H1 (cell line): ENCODE measurements at regions not wholly inside any gene's neighbourhood (a gene's known extent, or its start where the extent isn't known, plus 50 kb on each side); places are given as distances from the start of the nearest gene placed in this dataset.

ENCODE experiments used
- CTCF ChIP-seq, 3 experiments: IDR thresholded peaks; 1 replicate in 2 of 3; 2 replicates in 1 of 3; pipeline versions ENCODE4 v1.5.1 to v1.6.1; 2011; ENCODE audit warnings: low read length in 3 of 3, mild to moderate bottlenecking in 3 of 3, inconsistent platforms in 2 of 3, low read depth in 1 of 3, moderate library complexity in 1 of 3; ENCODE audit not compliant: insufficient read depth in 1 of 3; ENCODE audit errors: control extremely low read depth in 1 of 3
- EZH2 ChIP-seq: fragments of 200-600 bp; sonication (generic); IDR thresholded peaks from 2 replicates; pipeline ENCODE4 v1.7.1; 2012; ENCODE audit warnings: low read depth, mild to moderate bottlenecking, moderate library complexity, low read length, inconsistent platforms; ENCODE audit not compliant: severe bottlenecking
- MAX ChIP-seq: IDR thresholded peaks from 2 replicates; pipeline ENCODE4 v1.6.1; 2012; ENCODE audit warnings: inconsistent platforms
- POLR2AphosphoS5 ChIP-seq: IDR thresholded peaks from 2 replicates; pipeline ENCODE4 v1.6.1; 2011; ENCODE audit warnings: low read depth, low read length
- RBBP5 ChIP-seq: IDR thresholded peaks from 2 replicates; pipeline ENCODE4 v1.7.1; 2012; ENCODE audit warnings: low read depth, mild to moderate bottlenecking, inconsistent platforms, low read length, moderate library complexity, borderline replicate concordance
- SUZ12 ChIP-seq: fragments of 200-600 bp; sonication (generic); IDR thresholded peaks from 2 replicates; pipeline ENCODE4 v1.6.1; 2012; ENCODE audit warnings: mild to moderate bottlenecking, inconsistent platforms, low read length, moderate library complexity, mixed read lengths
- ZNF274 ChIP-seq: IDR thresholded peaks from 2 replicates; pipeline ENCODE4 v1.7.0; 2012; ENCODE audit warnings: low read length, borderline replicate concordance; ENCODE audit errors: extremely low read depth

DNA sequence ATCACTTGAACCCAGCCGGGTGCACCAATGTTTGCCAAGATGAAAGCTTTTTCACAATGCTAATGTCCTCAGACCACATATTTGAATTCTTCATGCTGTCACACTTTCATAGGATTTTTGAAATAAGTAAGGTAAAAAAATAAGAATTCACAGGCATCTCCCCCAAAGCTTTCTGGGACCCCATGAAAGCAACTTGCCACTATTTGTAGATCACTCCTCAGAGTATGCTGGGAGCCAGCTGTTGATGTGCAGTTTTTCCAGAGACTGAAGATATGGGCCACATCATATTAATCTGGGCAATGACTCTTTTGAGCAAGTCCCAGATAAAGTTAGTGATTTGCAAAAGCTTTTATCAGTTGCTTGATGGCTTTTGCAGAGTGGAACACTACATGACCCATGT, 507.9 kb downstream of the RASEF start:
- no peak for TF ChIP-seq CTCF (IDR thresholded peaks at IDR 0.05; ENCODE audit: control extremely low read depth in 1 of 3, insufficient read depth in 1 of 3, low read depth in 1 of 3, low read length in 3 of 3)
- TF ChIP-seq EZH2, result no peak
- TF ChIP-seq SUZ12, result no peak
- TF ChIP-seq ZNF274, result no peak
- TF ChIP-seq RBBP5, result no peak
- TF ChIP-seq POLR2AphosphoS5, result no peak
- no peak for TF ChIP-seq MAX
